Hepatocyte (in vitro differentiated cells): ENCODE measurements at regions not wholly inside any gene's neighbourhood (a gene's known extent, or its start where the extent isn't known, plus 50 kb on each side); places are given as distances from the start of the nearest gene placed in this dataset.

ENCODE experiments used
- DNase-seq: peaks from one replicate; pipeline ENCODE4 v3.0.0-alpha.2; 2016; ENCODE audit warnings: low spot score
- H2AFZ ChIP-seq: fragments of 200-600 bp; sonication (generic); 2 replicates; pipeline ENCODE4 v1.6.0; 2016; ENCODE audit warnings: antibody characterized with exemption, mild to moderate bottlenecking
- H3K27ac ChIP-seq: fragments of 200-600 bp; sonication (generic); 2 replicates; pipeline ENCODE4 v1.5.1; 2016; ENCODE audit warnings: mild to moderate bottlenecking
- H3K27me3 ChIP-seq: fragments of 200-600 bp; sonication (generic); 2 replicates; pipeline ENCODE4 v1.6.1; 2016
- H3K36me3 ChIP-seq: fragments of 200-600 bp; sonication (generic); replicated peaks from 2 replicates; pipeline ENCODE4 v1.5.1; 2016; ENCODE audit warnings: low read depth; ENCODE audit not compliant: insufficient read depth
- H3K4me1 ChIP-seq: fragments of 200-600 bp; sonication (generic); 2 replicates; pipeline ENCODE4 v1.5.1; 2016; ENCODE audit warnings: mild to moderate bottlenecking, moderate library complexity; ENCODE audit not compliant: insufficient read depth
- H3K4me2 ChIP-seq: fragments of 200-600 bp; sonication (generic); 2 replicates; pipeline ENCODE4 v1.6.0; 2016
- H3K4me3 ChIP-seq: fragments of 200-600 bp; sonication (generic); 2 replicates; pipeline ENCODE4 v1.5.1; 2016; ENCODE audit warnings: mild to moderate bottlenecking
- H3K79me2 ChIP-seq: fragments of 200-600 bp; sonication (generic); 2 replicates; pipeline ENCODE4 v1.6.0; 2017; ENCODE audit warnings: mild to moderate bottlenecking
- H3K9me2 ChIP-seq: fragments of 200-600 bp; sonication (generic); replicated peaks from 2 replicates; pipeline ENCODE4 v1.6.0; 2017; ENCODE audit warnings: mild to moderate bottlenecking; ENCODE audit not compliant: insufficient read depth
- H3K9me3 ChIP-seq: fragments of 200-600 bp; sonication (generic); 2 replicates; pipeline ENCODE4 v1.5.1; 2016; ENCODE audit warnings: low read depth, mild to moderate bottlenecking
- H4K20me1 ChIP-seq: fragments of 200-600 bp; sonication (generic); 2 replicates; pipeline ENCODE4 v1.6.0; 2016; ENCODE audit warnings: mild to moderate bottlenecking; ENCODE audit not compliant: insufficient read depth, poor library complexity, severe bottlenecking
- CTCF ChIP-seq: fragments of 200-600 bp; sonication (generic); IDR thresholded peaks from 2 replicates; pipeline ENCODE4 v1.5.1; 2016; ENCODE audit warnings: antibody characterized with exemption, mild to moderate bottlenecking; ENCODE audit not compliant: poor library complexity
- EZH2 ChIP-seq: fragments of 200-600 bp; sonication (generic); IDR thresholded peaks from 2 replicates; pipeline ENCODE4 v1.6.1; 2016; ENCODE audit warnings: antibody characterized with exemption, mild to moderate bottlenecking, borderline replicate concordance
- EZH2phosphoT487 ChIP-seq: fragments of 200-600 bp; sonication (generic); IDR thresholded peaks from one replicate; pipeline ENCODE4 v1.6.1; 2018; ENCODE audit warnings: antibody characterized with exemption, mild to moderate bottlenecking, low read depth, moderate library complexity; ENCODE audit not compliant: unreplicated experiment, severe bottlenecking
- WGBS: methylation state at CpG from one replicate; pipeline ENCODE4 v1.1.6; 2016; ENCODE audit warnings: low lambda C conversion rate; ENCODE audit errors: missing lambda C conversion rate; 5-methylcytosine and 5-hydroxymethylcytosine counted together

GRCh38 chr18:45156946-45157345 lies 458.3 kb upstream of the SLC14A2 start:
- H3K36me3 ChIP-seq = no peaks in the 10 kb centered on the region
- no peak overlapping the region for H3K27ac ChIP-seq
- H4K20me1 ChIP-seq = no peaks in the 10 kb centered on the region
- DNase-seq = no peak
- no peak overlapping the region for H3K4me2 ChIP-seq
- 82% methylated on average over 3 of the region's 3 CpGs for WGBS
- H3K4me3 ChIP-seq = no peak overlapping the region
- no peaks in the 10 kb centered on the region for H3K9me2 ChIP-seq
- no peaks in the 10 kb centered on the region for H3K9me3 ChIP-seq
- no peaks in the 10 kb centered on the region for H3K27me3 ChIP-seq
- TF ChIP-seq EZH2phosphoT487 (no peak), EZH2 (no peak)
- H3K4me1 ChIP-seq = no peaks in the 10 kb centered on the region
- no peaks in the 10 kb centered on the region for H3K79me2 ChIP-seq
- no peak overlapping the region for H2AFZ ChIP-seq

GRCh38 chr18:45157576-45157975 lies 457.7 kb upstream of the SLC14A2 start:
- Histone ChIP-seq H3K4me1 (no peaks in the 10 kb centered on the region), H3K4me2 (no peak overlapping the region), H3K9me2 (no peaks in the 10 kb centered on the region), H4K20me1 (no peaks in the 10 kb centered on the region), H2AFZ (no peak overlapping the region), H3K27me3 (no peaks in the 10 kb centered on the region), H3K9me3 (no peaks in the 10 kb centered on the region), H3K36me3 (no peaks in the 10 kb centered on the region), H3K79me2 (no peaks in the 10 kb centered on the region), H3K27ac (no peak overlapping the region), H3K4me3 (no peak overlapping the region)
- WGBS = 92% methylated on average over 1 of the region's 1 CpG
- no peak for DNase-seq
- TF ChIP-seq EZH2phosphoT487 (no peak), EZH2 (no peak), CTCF (no peak)

GRCh38 chr18:45161850-45162249 lies 453.4 kb upstream of the SLC14A2 start:
- H3K4me2 ChIP-seq = no peak overlapping the region
- no peaks in the 10 kb centered on the region for H3K27me3 ChIP-seq
- no peaks in the 10 kb centered on the region for H3K9me3 ChIP-seq
- no peaks in the 10 kb centered on the region for H4K20me1 ChIP-seq
- H3K27ac ChIP-seq = no peak overlapping the region
- no peak overlapping the region for H2AFZ ChIP-seq
- H3K4me3 ChIP-seq = no peak overlapping the region
- TF ChIP-seq EZH2 (no peak), EZH2phosphoT487 (no peak), CTCF (no peak)
- H3K36me3 ChIP-seq = no peaks in the 10 kb centered on the region
- no peaks in the 10 kb centered on the region for H3K9me2 ChIP-seq
- DNase-seq = no peak
- WGBS = 97% methylated on average over 6 of the region's 6 CpGs
- no peaks in the 10 kb centered on the region for H3K79me2 ChIP-seq
- H3K4me1 ChIP-seq = peaks cover 15% of the 10 kb centered on the region

GRCh38 chr18:45163871-45164270 lies 451.4 kb upstream of the SLC14A2 start:
- Histone ChIP-seq H3K36me3 (no peaks in the 10 kb centered on the region), H4K20me1 (no peaks in the 10 kb centered on the region), H3K4me3 (no peak overlapping the region), H3K79me2 (no peaks in the 10 kb centered on the region), H3K9me2 (no peaks in the 10 kb centered on the region), H3K27ac (no peak overlapping the region), H2AFZ (no peak overlapping the region), H3K4me2 (no peak overlapping the region), H3K9me3 (no peaks in the 10 kb centered on the region), H3K27me3 (no peaks in the 10 kb centered on the region), H3K4me1 (peaks cover 23% of the 10 kb centered on the region)
- 65% methylated on average over 2 of the region's 2 CpGs for WGBS
- TF ChIP-seq EZH2 (no peak), EZH2phosphoT487 (no peak), CTCF (no peak)
- DNase-seq = no peak
